ENCODE measurements at regions not wholly inside any gene's neighbourhood (a gene's known extent, or its start where the extent isn't known, plus 50 kb on each side); places are given as distances from the start of the nearest gene placed in this dataset.
"Not testable (repeated sequence)": the region's sequence is repeated elsewhere in the genome, so short reads cannot be mapped to it uniquely, and the experiment has no call there.

DNA sequence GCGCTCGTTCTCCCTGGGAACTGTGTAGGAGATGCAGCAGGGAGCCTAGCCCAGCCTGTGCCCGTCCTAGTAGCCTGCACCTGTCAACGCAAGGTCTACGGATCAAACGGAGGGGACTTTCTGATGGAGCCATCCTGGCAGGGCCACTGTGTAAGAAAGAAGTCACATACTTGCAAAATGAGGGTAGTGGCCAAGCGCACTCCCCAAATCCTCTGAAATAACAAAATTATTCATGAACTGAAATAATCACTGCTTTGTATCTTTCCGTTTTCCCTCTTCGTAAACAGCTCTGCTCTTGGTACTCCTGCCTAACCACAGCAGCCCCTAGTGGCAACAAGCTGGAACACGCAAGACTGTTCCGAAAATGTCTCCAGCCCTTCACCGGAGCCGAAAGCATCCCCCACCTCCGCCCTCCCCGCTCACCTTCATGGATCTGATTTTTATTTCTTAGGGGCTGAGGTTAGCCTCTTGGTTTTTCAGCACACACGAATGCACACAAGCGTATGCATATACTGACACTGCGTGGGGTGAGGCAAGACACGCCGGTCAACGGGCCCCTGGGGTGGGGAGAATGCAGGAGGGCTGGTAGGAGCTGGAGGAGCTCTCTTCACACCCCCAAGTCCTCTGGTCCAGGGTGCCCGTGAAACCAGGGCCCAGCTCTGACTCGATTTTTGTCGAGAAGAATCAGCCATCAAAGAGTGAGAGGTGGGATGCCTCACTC is 100.8 kb downstream of the ABCC12 start:
- peak; percentile 37 to 47 (median 43) for DNase-seq

DNA sequence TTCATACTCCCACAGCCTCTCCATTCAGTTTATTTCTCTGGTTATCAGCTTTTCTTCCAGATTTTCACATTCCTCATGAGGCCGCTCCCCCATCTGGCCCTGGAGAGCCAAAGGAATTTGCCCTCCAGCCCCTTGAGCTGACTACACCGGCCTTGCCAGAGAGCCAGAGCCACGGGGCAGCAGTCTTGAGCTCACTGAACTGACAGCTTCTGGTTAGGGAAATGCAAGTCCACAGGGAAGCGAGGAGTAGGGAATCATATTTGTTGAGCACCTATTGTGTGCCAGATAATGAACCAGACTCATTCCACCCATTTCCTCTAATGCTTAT is 102.4 kb downstream of the ABCC12 start:
- no peak for DNase-seq

DNA sequence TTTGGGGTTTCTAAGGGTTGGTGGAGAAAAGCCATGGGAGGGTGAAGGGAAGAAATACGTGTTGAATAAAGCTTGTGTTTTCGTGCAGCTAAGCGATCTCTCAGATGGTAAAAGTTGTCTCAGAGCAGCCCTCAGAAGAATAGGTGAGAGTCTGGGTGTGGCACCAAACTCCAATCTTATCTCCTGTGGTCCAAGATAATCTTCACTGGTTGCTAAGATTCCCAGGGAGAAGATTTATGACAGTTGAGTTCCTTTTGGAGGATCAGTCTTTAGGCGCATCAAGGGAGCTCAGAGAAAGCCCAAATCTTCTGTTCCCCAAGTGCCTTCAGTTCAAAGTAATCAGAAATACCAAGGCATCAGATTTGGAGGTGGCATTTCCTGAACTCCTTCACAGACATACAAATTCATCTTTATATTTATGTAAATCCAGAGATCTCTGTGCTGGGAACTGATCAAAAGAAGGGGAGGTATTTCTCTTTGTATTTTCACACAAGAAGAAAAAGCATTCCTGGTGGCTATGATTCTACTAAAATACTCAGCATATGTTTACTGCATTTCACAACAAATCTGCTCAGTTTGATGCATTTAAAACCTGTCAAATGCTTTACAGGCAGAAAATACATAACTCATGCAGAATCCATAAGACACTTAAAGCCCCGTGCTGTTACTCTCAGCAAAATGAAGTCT is 102.9 kb downstream of the ABCC12 start:
- no peak for DNase-seq

DNA sequence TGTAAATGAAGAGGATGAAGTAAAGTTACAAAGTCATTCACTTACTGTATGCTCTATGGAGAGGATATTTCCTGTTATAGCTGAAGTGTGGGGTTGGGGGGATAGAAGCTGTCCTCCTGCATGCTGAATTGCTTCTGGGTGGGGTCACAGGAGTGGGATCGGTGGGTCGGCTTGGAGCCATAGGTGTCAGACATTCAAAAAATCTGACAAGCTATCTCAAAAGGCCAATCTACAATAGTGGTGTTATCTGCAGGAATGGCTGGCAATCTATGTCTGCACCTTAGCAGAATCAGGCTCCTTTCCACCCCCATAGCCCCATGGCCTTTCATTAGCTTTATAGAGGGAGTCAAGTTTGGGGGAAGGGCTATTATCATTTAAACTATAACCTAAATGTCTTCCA is 104.9 kb downstream of the ABCC12 start:
- DNase-seq, result no peak

DNA sequence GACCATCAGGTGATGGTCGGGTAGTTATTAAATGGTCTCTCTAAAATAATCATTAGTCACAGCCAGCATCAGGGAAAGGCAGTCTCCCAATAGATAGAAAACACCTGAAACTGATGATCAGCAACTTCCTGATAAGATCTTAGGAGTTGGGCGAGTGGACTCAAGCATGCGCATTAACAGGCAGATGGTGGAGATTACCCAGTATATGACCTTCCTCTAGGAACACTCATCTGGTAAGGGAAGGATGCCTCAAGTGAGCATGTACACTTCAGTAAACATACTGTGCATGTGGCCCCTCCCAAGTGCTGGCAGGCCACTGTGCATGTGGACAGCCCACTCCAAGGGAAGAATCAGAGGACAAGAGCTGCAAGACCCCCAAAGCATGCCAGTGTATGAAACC is 105.9 kb downstream of the ABCC12 start:
- no peak for DNase-seq

DNA sequence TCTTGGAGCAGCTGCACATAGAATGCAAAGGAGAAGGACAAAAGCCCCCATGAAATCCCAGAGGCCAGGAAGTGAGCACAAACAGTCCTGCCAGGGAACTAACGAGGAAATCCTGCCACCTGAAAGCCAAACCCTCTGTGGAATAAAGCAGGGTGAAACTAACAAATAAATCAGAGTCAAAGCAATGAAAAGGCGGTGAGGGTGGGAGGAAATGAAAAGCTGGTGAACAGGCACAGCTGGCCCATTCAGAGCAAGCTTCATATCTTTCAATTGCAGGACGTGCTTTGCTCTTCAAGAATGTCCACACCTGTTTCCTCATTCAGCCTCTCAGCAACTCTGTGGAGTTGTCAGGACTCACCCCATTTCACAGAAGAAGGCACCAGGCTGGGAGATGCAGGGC is 108.1 kb downstream of the ABCC12 start:
- no peak for DNase-seq

DNA sequence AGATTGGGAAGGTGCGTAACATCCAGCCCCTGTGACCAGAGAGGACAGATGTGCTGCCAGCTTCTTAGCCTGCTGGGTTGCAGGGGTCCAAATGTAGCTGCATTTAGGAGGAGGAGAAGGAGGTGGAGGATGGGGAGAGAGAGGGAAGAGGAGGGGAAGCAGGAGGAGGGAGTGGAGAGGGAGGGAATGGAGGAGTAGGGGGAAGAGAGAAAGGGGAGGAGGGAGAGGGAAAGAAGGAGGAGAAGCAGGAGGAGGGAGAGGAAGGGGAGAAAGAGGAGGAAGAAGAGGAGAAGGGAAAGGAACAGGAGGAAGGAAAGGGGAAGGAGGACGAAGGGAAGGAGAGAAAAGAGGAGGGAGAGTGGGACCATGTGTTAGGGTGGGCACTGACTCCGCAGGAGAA is 108.6 kb downstream of the ABCC12 start:
- DNase-seq, result no peak

DNA sequence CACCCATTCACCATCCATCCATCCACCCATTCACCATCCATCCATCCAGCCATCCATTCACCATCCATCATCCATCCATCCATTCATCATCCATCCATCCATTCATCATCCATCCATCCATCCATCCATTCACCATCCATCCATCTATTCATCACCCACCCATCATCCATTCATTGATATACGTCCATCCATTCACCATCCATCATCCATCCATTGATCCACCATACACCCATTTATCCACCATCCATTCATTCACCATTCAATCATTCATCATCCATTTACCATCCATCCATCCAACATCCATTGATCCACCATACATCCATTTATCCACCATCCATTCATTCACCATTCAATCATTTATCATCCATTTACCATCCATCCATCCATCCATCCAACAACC is 111.7 kb downstream of the ABCC12 start:
- DNase-seq, result no peak

DNA sequence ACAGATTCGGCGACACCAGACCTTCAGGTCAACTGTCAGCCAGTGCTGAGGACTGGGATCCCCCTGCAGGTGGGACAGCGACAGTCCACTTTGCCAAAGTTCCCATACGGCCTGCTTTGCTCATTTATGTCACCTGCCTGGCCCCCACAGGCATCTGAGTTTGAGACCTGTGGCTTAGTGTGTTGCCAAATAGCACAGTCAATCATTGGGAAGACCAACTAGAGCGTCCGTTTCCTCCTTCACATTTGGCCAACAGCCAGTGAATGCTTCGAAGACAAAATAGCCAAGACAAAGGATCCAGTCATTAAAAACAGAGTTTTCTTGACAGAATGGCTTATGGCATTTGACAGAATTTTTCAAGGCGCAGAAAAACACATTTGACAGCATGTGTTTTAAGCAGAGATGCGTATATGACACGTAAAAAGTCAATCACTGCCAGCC is 113.8 kb downstream of the ABCC12 start:
- DNase-seq, result no peak

DNA sequence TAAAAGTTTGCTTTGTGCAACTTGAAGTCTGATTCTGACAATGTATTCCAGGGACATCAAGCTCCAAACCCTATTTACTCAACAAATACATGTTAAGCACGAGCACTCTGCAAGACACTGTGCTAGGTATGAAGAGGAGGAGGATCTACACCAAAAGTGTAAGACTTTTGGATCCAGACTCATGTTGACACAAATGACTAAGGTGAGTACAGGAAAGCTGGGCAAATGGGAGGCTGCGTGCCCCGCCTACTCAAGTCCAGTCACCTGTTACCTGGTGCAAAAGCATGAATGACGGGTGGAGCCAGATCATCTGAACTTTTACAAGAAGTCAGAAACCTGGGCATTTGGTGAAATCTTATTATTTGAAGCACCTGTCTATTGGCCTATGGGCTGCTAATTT is 120.7 kb downstream of the ABCC12 start:
- no peak for DNase-seq

DNA sequence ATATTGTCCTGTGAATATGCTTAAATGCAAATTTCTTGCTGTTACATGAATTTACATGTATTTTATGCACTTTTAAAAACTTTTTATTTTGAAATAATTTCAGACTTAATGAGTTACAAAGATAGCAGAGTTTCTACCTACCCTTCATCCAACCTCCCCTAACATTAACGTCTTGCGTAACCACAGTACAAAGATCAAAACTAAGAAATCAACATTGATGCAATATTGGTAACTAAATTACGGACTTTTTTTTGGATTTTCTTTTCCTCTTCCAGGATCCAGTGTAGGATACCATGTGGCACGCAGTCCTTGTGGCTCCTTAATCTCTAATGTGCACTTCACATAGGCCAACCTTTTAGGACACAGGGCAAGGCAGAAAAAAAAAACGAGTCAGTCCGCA is 124.9 kb downstream of the ABCC12 start:
- DNase-seq, result no peak

DNA sequence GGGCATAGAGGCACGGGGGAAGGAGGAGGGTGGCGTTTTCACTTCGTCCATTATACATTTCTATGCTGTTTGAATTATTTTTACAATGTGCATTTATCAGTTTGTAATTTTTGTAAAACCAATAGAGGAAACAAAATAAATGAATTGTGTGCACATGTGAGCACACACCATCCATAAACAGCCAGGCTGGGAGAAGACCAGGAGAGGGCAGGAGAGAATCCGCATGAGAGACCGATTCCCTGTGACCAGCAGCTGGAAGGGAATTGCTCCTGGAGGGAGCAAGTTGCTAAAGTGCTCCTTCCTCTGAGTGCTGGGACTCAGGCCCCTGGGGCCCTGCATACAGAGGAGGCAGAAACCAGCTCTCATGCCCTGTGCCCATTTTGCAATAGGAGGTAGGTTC is 126.0 kb downstream of the ABCC12 start:
- no peak for DNase-seq

DNA sequence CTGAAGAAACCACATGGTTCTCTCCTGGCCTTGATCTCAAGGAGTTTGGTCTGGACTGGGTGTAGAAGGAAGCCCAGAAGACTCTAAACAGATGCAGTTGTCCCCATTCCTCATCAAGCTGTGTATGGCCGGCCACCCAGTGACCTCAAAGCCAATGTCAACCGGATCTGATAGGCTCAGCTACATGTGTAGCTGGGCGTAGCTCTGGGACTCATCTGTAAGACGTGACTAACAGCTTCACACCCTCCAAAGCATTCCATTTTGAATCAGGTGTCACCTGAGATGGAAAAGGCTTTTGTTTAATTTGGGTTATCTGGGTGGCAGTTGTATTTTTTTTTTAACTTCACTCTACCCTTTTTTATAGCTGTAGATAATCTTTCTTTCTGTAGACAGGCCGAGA is 130.4 kb downstream of the ABCC12 start:
- DNase-seq, result no peak

DNA sequence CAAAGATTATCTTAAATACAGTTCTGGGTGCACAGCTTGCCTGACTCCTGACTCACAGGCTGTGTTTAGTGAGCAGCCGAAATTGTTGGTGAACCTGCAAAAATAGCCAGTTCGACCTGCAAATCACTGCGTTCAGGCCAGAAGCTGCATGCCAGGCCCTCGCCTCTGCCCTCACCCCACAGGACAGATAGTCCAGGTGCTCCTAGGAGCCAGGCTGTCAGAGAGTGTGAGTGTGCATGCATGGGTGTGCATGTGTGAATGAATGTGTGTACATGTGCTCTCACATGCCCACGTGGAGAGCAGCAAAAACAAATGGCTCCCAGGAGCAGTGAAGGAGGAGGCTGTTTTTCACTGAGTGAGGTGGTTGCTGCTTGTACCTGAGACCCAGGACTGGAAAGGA is 131.8 kb downstream of the ABCC12 start:
- DNase-seq, result no peak

DNA sequence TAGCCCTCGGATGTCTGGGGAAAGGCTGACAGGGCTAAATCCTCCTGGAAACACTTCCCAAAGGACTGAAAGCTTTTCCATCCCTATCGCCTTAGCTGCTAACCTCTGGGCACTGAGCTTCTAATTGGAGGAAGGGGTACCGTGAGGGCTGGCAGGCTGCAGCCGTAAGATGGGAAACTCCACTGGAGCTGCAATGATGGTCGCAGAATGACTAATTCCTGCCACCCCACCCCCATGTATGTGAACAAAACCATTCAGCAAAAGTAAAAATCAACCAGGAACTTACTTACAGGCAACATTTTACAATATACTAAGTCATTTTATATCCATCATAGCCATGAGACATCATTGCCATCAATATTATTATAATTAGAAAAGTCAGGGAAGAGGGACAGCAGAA is 133.3 kb downstream of the ABCC12 start:
- no peak for DNase-seq

DNA sequence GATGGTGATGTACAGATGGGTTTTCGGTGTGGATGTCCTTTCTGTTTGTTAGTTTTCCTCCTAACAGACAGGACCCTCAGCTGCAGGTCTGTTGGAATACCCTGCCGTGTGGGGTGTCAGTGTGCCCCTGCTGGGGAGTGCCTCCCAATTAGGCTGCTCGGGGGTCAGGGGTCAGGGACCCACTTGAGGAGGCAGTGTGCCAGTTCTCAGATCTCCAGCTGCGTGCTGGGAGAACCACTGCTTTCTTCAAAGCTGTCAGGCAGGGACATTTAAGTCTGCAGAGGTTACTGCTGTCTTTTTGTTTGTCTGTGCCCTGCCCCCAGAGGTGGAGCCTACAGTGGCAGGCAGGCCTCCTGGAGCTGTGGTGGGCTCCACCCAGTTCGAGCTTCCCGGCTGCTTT is 135.2 kb downstream of the ABCC12 start:
- not testable (repeated sequence) for DNase-seq

DNA sequence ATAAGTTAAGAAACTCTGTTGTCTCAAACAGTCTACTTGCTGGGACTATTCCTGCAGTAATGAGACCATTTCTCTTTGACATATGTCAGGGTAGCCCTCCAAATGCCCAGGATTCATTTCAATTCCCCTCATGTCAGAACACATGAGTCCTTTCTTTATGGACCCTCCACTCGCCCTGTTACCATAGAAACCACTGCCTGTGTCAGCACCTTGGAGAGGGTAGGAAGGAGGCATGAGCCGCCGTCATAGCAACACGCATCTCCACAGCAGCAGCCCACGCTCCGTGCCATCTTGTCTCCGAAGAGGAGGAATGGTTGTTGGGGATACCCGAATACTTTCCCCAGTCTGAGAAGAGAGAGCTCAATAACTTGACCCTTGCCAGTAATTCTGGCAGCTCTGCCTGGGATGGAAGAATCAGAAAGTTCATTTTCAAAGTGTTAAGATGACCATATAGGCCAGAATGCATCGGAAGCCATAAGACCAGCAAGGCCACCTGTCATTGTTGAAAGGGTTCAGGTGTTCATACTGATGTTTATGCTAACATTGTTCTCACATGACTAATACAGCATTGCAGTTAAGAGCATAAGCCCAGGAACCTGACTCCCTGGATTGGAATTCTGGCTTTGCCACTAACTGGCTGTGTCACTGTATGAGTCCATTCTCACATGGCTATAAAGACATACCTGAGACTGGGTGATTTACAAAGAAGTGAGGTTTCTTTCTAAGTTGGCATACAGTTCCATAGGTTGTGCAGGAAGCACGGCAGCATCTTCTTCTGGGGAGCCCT is 141.3 kb downstream of the ABCC12 start:
- DNase-seq, result no peak

DNA sequence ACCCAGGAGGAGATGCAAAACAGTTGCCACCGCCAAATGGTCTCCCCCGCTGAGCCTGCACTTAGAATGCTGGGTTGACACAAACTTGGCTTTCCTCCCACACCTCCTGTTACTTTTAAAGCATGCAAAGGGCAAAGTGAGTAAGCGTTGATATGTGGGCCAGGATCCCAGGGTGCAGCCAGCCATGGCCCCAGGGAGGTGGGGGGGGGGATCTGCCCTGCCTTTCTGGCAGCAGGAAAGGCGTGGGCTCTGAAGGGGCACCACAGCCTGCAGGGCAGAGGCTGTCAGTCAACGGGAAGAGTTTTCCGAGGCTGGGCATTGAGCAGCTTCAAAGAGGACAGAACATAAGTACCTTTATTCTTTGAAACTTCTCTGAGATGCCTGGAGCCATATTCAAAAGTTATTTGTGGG is 142.3 kb downstream of the ABCC12 start:
- no peak for DNase-seq

DNA sequence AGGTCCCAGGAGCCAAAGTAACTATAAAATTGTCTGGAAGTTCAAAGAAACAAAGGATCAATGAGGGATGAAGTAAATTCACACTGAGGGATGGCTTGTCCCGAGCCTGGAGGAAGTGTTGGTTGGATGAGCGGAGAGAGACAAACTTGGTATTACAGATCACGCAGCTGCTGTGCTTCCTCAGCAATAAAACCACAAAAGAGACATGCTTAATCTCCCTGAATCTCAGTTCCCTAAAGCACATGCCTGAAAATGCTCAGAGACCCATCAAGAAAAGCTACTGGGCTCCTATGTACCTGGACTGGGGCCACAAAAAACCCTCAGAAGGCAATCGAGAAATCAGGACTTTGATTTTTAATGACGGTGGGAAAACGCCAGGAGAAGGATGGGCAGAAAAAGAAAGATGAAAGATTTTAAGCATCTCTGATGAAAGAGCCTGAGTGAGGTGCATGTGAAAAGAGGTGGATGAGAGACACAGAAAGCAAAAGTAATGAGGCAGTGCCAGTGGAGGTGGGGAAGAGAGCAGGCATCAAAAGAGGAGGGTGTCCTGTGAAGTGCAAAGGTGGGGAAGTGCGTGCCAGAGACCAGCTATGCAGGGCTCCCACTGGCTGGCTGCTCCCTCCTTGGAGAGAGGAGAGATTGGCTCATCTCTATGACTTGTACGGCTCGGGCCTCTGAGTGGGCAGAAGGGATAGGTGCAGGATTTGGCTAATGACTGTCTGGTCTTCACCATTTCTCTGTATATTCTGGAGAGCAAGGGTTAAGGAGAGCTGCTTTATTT is 143.7 kb downstream of the ABCC12 start:
- DNase-seq, result no peak

DNA sequence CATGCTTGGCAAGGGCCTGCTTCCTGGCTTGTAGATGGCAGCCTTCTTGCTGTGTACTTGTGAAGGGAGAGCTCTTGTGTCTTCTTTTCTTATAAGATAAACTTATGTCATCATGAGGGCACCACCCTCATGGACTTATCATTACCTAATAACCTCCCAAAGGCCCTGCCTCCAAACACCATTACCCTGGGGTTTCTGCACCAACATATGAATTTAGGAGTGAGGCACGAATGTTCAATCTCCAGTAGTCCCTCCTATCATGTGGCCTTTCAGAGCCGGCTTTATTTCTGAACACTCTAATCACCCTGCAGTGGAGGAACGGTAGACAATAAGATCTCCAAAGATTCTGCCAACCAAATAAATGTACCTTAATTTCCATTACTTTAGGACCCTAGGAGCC is 144.3 kb downstream of the ABCC12 start:
- no peak for DNase-seq

DNA sequence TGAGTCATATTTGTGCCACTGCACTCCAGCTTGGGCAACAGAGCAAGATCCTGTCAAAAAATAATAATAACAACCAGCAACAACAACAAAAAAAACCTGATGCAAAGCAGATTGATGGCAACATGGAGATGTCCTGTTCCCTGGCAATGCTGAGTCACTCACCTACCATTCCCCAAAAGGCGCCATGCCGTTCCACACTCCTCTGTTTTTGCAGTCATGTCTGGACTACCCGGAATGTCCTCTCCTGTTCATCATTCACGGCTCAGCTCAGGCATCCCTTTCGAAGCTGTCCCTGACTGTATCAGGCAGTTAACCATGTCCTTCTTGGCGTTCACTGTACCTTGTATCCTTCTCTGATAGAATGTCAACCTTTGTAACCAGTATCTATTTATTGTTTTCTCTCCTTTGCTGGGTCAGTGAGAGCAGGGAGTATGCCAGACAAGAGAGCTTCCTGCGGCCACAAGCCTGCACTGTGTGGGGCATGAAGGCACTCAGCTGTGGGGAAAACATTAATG is 147.7 kb downstream of the ABCC12 start:
- no peak for DNase-seq

DNA sequence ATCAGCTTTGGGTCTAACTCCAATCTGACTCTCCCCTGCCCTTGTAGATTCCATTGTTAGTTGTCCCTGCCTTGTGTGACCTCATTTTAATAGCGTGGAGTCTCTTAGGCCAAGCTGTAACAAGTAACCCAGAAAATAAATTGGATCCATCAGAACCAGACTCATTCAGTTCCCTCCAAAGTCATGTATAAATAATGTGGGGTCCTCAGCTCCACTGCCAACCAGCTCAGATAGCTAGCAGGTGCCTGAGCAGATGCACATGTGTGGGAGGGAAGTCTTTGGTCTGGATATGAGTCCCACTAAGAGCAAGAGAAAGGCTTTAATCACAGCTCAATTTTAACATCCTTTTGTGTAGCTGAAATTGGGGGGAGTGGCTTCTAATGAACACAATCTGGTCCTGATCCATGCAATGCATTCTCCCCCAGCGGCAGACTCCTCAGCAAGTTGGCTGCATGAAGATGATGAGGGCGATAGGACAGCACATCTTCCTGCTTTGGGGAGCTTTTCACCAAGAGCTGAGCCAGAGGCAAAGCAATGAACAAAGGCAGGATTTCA is 151.6 kb downstream of the ABCC12 start:
- no peak for DNase-seq

Data from suppressor macrophage treated with lipopolysaccharide for 1 hour (primary cell).